ENCODE measurements at regions not wholly inside any gene's neighbourhood (a gene's known extent, or its start where the extent isn't known, plus 50 kb on each side); places are given as distances from the start of the nearest gene placed in this dataset.
"Not testable (repeated sequence)": the region's sequence is repeated elsewhere in the genome, so short reads cannot be mapped to it uniquely, and the experiment has no call there.

- DNase-seq, result no peak
These were observed 159.8 kb downstream of the SLITRK1 start for GRCh38 chr13:83722443-83722842.

GRCh38 chr13:83716121-83716520 is 166.2 kb downstream of the SLITRK1 start:
- no peak for DNase-seq

DNA sequence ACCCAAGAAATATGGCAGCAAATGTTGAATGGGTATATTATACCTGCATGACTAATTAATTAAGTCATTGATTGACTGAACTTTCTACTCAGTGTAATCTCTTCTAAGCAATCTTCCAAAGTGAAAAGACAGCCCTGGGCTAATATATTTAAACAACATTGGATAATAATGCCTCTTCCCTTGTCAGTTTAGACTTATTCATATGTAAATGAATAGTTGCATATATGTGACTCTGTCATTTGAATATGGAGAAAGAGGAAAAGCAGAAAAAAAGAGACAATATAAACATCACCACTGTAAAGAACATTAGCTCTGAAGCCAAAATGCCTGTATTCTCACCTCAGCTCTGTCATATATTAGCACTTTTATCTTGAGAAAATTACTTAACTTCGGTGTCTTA is 168.0 kb downstream of the SLITRK1 start:
- no peak for DNase-seq

DNA sequence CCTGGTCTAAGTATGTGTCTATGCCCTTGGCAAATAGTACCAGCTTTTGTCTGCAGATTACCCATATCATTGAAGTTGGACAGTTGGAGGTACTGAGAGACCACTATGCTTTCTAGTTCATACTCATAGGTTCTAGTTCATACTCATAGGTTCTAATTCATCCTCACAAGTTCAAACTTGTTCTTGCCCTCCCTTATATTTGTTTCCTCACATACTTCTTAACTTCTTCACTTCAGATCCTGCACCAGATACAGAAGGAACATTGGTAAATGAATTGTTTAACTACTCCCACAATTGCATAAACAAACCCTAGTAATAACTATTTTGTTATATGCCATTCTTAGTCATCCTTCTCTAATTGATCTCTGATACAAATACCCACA is 172.2 kb downstream of the SLITRK1 start:
- DNase-seq, result no peak

DNA sequence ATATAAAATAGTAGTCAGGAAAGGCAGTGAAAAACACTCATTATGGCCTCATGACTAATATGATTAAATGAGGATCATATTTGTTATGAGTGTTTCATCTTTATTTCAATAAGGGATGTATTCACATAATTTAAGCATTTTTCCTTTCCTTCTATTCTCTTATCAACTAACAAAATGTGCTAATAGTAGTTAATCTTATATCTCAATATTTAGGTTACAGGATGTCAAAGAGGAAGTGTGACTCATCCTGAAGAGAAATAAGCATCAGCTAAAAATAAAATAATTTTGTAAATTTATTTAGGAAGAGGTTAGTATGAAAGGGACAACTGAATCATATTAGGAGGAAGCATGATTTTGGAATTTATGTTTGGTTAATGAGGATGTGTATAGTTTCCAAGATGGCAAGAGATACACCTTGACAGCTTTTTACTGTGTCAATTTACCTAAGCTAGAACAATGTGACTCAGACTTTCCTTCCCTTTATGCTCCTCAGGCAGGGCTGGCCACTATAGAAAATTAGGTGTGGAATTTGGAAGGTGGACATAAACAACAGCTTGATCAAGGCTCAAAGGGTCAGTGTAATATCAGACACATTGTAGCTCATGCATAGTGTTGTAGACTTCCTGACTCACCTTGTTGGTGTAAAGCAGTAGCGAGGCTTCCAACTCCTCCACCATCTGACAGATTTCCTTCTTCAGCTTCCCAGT is 172.7 kb downstream of the SLITRK1 start:
- DNase-seq, result no peak

DNA sequence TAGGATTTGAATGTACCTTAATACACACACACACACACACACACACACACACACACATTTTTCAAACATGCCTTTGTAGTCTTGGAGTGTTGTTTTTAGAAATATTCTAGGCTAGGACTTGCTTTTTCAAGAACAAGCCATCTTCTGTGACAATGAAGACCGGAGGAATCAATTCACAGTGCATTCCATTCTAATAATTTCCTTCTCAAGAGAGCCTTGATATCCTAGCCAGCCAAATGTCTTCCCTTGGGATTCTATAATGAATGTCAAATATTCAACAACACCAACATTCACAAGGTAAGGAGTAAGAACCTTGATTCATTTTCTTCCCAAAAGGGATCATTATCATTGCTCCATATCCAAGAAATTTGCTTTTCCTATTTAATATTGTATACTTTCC is 180.3 kb downstream of the SLITRK1 start:
- DNase-seq, result no peak

DNA sequence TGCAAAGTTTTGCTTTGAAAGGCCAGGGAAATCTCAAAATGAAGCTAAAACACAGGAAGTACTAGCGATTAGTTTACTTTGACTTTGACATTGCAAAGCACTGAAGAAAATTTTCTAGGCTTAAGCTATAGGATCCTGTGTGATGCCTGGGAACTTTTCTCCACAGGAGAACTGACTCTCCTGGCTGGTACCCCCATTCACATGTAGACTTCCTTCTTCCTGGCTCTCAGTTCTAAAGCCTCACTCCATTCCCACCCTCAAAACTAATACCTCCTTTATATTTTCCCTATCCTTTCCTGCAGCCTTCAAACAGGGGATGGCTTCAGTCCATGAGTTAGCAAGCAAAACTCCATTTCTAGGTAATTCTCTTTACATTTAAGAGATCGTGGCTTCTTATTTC is 189.5 kb downstream of the SLITRK1 start:
- no peak for DNase-seq

- DNase-seq, result no peak
These were observed 190.3 kb downstream of the SLITRK1 start for GRCh38 chr13:83691966-83692365.

DNA sequence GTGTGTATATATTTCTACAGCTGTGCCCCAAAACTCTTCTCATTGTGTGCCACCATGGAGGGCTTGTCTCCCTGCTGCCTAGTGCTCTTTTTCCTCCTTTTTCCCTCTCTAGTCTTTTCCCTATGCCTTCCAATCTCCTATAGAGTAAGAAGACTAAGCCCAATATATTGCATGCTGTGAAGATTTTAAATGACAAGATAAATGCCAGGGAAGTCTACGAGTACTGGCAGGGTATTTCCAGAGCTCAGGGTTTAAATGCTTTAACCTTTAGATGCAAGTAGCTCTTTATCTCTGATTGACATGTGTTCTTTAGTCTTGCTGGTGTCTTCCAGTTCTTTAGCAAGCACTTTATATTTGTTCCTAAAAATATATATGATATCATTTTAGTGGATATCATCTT is 200.7 kb downstream of the SLITRK1 start:
- DNase-seq, result no peak

DNA sequence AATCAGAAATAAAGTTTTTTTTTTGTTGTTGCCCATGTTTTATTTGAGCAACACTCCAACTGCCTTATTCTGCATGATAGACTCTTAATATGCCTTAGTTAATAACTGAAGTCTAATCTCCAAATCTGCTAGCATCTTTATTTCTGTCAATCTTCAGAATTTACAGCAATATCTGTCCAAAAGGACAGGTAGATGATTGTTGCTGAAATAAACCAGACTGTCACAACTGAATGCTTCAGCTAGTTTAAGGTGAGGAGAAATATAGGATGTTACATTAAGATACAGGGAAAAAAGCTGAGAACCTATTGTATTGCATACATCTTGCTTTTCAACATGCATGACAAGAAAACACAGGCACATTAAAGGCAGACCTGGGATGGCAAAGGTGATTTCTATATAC is 204.3 kb downstream of the SLITRK1 start:
- no peak for DNase-seq

DNA sequence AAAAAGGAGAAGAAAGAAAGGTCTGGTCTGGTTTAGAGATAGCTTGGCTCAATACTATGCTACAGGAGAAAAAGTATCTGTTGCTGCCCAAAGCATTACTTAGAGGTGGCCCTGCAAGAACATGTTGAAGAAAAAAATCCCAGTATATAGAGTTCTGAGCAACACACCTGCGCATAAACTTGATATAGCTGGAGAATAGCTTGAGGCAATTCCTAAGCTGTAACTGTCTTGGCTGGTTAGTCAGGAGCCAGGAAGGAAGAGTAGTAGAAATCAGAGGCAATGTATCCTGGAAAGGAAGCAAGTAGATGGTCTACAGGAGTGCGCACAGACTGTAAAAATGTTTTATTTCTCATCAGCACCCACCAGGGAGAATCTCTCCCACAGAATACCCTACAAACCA is 209.7 kb downstream of the SLITRK1 start:
- no peak for DNase-seq

GRCh38 chr13:83667606-83668005 is 214.7 kb downstream of the SLITRK1 start:
- DNase-seq, result no peak

DNA sequence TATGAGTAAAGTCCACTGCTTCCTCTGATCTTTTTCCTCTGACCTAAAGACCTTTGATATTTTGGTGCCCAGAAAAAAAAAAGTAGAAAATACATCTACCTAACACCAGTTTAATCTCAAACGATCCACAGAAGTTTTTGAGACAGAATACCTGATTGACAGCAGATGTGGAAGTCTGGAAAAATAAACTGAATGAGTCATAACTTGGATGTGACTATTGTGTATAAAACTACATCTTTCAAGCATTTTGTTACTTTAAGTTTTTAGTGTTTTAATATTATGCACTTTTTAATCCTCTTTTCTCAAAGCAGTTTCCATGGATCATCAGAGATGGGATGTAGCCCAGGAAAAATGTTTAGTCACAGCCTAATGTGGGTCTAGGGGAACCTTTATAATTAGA is 216.1 kb downstream of the SLITRK1 start:
- DNase-seq, result no peak

DNA sequence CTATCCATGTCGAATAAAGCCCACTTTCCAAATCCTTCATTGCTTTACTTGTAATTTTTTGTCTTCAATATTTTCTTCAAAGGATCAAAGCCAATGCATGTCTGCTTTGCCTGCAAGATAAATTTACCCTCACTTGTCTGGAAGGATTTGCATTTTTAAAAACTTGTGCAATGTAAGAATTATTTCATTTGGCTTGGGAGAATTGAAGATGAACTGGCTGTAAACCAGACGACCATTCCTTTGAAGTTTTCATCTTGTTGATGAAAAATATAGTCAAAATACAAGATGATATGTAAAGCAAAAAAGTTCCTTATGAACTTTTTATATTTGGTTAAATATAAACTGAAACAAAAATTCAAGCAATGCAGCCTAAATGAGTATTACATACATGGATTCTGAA is 225.0 kb downstream of the SLITRK1 start:
- DNase-seq, result no peak

DNA sequence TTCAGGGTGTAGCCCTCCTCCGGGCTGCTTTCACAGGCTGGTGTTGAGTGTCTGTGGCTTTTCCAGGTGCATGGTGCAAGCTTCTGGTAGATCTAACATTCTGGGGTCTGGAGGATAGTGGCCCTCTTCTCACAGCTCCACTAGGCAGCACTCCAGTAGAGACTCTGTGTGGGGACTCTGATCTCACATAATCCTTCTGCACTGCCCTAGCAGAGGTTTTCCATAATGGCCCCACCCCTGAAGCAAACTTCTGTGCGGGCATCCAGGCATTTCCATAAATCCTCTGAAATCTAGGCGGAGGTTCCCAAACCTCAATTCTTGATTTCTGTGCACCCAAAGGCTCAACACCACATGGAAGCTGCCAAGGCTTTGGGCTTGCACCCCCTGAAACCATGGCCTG is 239.7 kb downstream of the SLITRK1 start:
- not testable (repeated sequence) for DNase-seq

GRCh38 chr13:83634601-83635000 is 247.7 kb downstream of the SLITRK1 start:
- DNase-seq, result no peak

GRCh38 chr13:83633746-83634145 is 248.5 kb downstream of the SLITRK1 start:
- no peak for DNase-seq

DNA sequence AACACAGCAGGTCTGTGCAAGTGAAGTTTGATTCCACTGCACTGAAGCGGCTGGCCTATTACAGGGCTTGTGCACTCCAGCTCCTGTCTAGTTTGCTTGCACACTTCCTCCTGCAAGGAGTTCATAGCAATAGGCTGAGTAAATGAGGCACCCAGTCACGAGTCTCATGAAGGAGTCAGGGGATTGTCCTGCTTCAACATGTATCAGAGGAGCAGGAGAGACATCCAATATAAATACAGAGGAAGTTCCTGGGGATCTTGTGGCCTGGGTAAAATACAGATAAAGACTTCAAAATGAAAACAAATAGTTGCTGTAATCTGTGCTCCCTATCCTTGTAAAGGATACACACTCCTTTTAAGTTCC is 259.9 kb downstream of the SLITRK1 start:
- no peak for DNase-seq

GRCh38 chr13:83621765-83622421 is 260.4 kb downstream of the SLITRK1 start:
- DNase-seq, result no peak

- no peak for DNase-seq
These were observed 261.6 kb downstream of the SLITRK1 start for GRCh38 chr13:83620530-83621220.

- DNase-seq, result peak; percentile 68
These were observed 263.3 kb downstream of the SLITRK1 start for GRCh38 chr13:83618966-83619365.

GRCh38 chr13:83613524-83613923 is 268.8 kb downstream of the SLITRK1 start:
- no peak for DNase-seq

DNA sequence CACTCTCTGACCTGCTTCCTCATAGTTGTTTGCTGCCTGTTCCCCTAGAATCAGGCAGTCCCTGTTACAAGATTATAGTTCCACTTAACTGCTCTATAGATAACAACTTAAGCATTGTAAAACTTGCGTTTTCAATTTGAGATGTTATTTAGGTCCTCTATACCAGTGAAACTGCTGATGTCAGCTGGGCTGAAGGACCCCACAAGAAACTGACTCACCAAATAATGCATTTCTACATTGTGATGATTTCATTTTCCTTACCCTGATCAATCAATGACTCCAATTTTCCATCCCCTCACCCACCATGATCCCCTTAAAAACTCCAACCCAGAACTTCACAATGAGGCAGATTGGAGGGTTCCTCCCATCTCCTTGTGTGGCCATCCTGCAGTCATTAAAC is 280.7 kb downstream of the SLITRK1 start:
- DNase-seq, result no peak

DNA sequence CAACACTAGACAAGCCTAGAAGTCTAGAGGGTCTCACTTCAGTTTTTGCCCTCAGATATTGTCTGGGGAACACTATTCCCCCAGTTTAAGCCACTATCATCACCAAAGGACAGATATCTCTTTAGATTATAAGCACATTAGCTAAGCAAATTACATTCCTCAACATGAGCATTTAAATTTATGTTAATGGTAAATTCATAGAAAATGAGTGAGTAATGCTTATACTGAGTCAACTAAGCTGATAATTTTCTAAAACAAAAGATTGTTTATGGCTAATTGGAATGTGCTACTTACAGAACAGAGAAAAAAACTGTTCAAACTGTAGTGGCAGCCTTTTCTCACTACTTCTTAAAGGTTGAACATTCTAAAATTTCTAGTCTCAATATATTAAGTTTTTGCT is 290.2 kb downstream of the SLITRK1 start:
- no peak for DNase-seq

All from COR-L47 (cell line).